HEK293T (cell line): ENCODE measurements at regions not wholly inside any gene's neighbourhood (a gene's known extent, or its start where the extent isn't known, plus 50 kb on each side); places are given as distances from the start of the nearest gene placed in this dataset.

Experiments used
- CTBP1 ChIP-seq: fragments of 450-650 bp; IDR thresholded peaks from 2 replicates; pipeline ENCODE4 v1.6.1; 2016; ENCODE audit warnings: borderline replicate concordance
- FOXK2 ChIP-seq: fragments of 450-650 bp; IDR thresholded peaks from 2 replicates; pipeline ENCODE4 v1.6.1; 2016; ENCODE audit warnings: mild to moderate bottlenecking
- HDGF ChIP-seq: fragments of 450-650 bp; IDR thresholded peaks from 2 replicates; pipeline ENCODE4 v1.6.1; 2017; ENCODE audit warnings: antibody characterized with exemption, borderline replicate concordance
- SP1 ChIP-seq: fragments of 450-650 bp; IDR thresholded peaks from 2 replicates; pipeline ENCODE4 v1.6.1; 2017

DNA sequence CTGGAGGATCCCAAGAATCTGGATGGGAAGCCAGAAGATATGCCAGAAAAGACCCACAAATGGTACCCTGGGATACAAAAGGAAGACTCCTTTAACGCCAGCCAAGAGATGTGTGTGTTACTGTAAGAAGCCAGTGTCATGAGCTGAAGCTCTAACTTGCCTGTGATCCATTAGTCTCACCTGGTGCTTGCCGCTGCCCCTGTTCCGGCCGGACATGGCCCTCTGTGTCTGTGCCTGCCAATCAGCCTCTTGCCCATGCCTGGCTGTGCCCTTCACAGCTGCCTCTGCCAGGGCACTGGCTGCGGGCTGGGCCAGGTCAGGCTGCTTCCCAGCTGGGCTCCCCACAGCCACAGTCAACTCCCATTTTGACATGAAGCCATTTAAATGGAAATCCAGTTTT is 55.4 kb downstream of the POU3F3 start:
- TF ChIP-seq SP1 (no peak), HDGF (no peak), FOXK2 (no peak), CTBP1 (no peak)
